Upper lobe of left lung (tissue), 4 donors: ENCODE measurements at regions not wholly inside any gene's neighbourhood (a gene's known extent, or its start where the extent isn't known, plus 50 kb on each side); places are given as distances from the start of the nearest gene placed in this dataset.

Source experiments
- CTCF ChIP-seq, 6 experiments: fragments of 450-650 bp in 4 of 6; fragments of 200-600 bp in 2 of 6; sonication (generic) in 2 of 6; IDR thresholded peaks; one replicate each; pipeline ENCODE4 v1.5.1; 2016 to 2019; ENCODE audit warnings: antibody characterized with exemption in 6 of 6
- EP300 ChIP-seq, 4 donors: sonication (generic); formaldehyde crosslinking; IDR thresholded peaks; one replicate each; pipeline ENCODE4 v1.5.1; 2017; ENCODE audit warnings: antibody characterized with exemption in 4 of 4, control low read depth in 2 of 4
- POLR2A ChIP-seq, 4 donors: fragments of 450-650 bp; IDR thresholded peaks; one replicate each; pipeline ENCODE4 v1.5.1; 2016 to 2017; ENCODE audit warnings: antibody characterized with exemption in 4 of 4, mild to moderate bottlenecking in 2 of 4
- POLR2AphosphoS5 ChIP-seq, 2 donors: sonication (generic); formaldehyde crosslinking; IDR thresholded peaks; one replicate each; pipeline ENCODE4 v1.5.1; 2017; ENCODE audit warnings: antibody characterized with exemption in 2 of 2

- no peak for TF ChIP-seq CTCF (IDR thresholded peaks at IDR 0.05)
- TF ChIP-seq POLR2A (IDR thresholded peaks at IDR 0.05): no peak
- TF ChIP-seq POLR2AphosphoS5 (IDR thresholded peaks at IDR 0.05): no peak
- no peak for TF ChIP-seq EP300 (IDR thresholded peaks at IDR 0.05)
Measured at GRCh38 chr6:100261486-100261885, 203.2 kb downstream of the SIM1 start.
